ENCODE measurements at regions not wholly inside any gene's neighbourhood (a gene's known extent, or its start where the extent isn't known, plus 50 kb on each side); places are given as distances from the start of the nearest gene placed in this dataset.

DNA sequence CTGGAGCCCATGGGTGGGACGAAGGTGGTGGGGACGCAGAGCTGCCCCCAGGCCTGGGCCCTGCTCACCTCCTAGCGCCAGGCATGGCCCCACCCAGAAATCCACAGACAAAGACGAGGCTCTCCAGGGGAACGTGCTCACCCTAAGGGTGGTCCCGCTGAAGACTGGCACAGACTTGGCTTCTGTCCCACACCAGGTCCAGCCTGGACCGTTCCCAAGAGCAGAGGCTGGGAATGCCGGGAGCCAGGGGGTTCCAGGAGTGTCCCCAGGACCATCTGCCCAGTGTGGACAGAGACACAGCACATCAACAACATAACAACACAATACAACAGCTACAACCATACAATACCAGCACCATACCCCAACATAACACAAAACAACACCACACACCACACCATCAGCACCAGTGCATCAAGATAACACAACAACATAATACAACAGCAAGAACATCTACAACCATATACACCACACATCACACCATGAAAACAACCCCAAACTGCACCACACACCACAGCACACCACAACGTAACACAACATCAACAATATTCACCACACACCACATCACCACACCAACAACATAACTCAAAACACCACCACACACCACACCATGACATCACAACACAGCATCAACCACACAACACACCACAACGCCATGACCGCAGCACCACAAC lies 329.6 kb downstream of the ADGRD1 start (continued):
- TF ChIP-seq, protein P1, sequence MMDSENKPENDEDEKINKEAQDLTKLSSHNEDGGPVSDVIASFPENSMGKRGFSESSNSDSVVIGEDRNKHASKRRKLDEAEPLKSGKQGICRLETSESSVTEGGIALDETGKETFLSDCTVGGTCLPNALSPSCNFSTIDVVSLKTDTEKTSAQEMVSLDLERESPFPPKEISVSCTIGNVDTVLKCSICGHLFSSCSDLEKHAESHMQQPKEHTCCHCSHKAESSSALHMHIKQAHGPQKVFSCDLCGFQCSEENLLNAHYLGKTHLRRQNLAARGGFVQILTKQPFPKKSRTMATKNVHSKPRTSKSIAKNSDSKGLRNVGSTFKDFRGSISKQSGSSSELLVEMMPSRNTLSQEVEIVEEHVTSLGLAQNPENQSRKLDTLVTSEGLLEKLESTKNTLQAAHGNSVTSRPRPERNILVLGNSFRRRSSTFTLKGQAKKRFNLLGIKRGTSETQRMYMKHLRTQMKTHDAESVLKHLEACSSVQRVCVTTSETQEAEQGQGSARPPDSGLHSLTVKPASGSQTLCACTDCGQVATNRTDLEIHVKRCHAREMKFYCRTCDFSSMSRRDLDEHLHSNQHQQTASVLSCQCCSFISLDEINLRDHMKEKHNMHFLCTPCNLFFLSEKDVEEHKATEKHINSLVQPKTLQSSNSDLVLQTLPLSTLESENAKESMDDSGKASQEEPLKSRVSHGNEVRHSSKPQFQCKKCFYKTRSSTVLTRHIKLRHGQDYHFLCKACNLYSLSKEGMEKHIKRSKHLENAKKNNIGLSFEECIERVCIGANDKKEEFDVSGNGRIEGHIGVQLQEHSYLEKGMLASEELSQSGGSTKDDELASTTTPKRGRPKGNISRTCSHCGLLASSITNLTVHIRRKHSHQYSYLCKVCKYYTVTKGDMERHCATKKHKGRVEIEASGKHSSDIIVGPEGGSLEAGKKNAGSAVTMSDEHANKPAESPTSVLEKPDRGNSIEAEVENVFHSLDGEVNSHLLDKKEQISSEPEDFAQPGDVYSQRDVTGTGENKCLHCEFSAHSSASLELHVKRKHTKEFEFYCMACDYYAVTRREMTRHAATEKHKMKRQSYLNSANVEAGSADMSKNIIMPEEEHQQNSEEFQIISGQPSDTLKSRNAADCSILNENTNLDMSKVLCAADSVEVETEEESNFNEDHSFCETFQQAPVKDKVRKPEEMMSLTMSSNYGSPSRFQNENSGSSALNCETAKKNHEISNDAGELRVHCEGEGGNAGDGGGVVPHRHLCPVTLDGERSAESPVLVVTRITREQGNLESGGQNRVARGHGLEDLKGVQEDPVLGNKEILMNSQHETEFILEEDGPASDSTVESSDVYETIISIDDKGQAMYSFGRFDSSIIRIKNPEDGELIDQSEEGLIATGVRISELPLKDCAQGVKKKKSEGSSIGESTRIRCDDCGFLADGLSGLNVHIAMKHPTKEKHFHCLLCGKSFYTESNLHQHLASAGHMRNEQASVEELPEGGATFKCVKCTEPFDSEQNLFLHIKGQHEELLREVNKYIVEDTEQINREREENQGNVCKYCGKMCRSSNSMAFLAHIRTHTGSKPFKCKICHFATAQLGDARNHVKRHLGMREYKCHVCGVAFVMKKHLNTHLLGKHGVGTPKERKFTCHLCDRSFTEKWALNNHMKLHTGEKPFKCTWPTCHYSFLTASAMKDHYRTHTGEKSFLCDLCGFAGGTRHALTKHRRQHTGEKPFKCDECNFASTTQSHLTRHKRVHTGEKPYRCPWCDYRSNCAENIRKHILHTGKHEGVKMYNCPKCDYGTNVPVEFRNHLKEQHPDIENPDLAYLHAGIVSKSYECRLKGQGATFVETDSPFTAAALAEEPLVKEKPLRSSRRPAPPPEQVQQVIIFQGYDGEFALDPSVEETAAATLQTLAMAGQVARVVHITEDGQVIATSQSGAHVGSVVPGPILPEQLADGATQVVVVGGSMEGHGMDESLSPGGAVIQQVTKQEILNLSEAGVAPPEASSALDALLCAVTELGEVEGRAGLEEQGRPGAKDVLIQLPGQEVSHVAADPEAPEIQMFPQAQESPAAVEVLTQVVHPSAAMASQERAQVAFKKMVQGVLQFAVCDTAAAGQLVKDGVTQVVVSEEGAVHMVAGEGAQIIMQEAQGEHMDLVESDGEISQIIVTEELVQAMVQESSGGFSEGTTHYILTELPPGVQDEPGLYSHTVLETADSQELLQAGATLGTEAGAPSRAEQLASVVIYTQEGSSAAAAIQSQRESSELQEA (IDR thresholded peaks at IDR 0.05; ENCODE audit: low read depth): peak; percentile 13; the same call in 1 of the 2 replicates
- TF ChIP-seq HLTF (IDR thresholded peaks at IDR 0.05) (0 out of 2 replicates have a peak, but pooled peaks have one; percentile 54), PHB2 (IDR thresholded peaks at IDR 0.05; ENCODE audit: low read depth) (peak; percentile 42; the same call in 1 of the 2 replicates), PHB (CRISPR knock-in tag; IDR thresholded peaks at IDR 0.05) (no peak), NKRF (IDR thresholded peaks at IDR 0.05; ENCODE audit: borderline replicate concordance) (0 out of 2 replicates have a peak, but pooled peaks have one; percentile 27), U2AF1 (optimal IDR thresholded peaks at IDR 0.05; ENCODE audit: low read depth, low read length) (no peak), NBN (IDR thresholded peaks at IDR 0.05; ENCODE audit: low read depth) (no peak), DACH1 (IDR thresholded peaks at IDR 0.05; ENCODE audit: partially characterized antibody) (no peak), SIN3A (IDR thresholded peaks at IDR 0.05; ENCODE audit: borderline replicate concordance in 2 of 2, control insufficient read depth in 1 of 2, low read depth in 2 of 2, low read length in 2 of 2) (no peak), CHD2 (IDR thresholded peaks at IDR 0.05; ENCODE audit: low read depth, low read length) (no peak), CLOCK (CRISPR knock-in tag; IDR thresholded peaks at IDR 0.05; ENCODE audit: borderline replicate concordance) (no peak), NCOA4 (IDR thresholded peaks at IDR 0.05; ENCODE audit: partially characterized antibody) (peak; percentile 54), ZNF12 (CRISPR knock-in tag; IDR thresholded peaks at IDR 0.05) (no peak), TRIM24 (IDR thresholded peaks at IDR 0.05) (0 out of 4 replicates have a peak, but pooled peaks of 1 of the 2 experiments have one; percentile 7)
